Cardiac fibroblast (primary cell): ENCODE measurements at regions not wholly inside any gene's neighbourhood (a gene's known extent, or its start where the extent isn't known, plus 50 kb on each side); places are given as distances from the start of the nearest gene placed in this dataset.

Experiments
- DNase-seq, 2 donors: peaks; one replicate each; pipeline versions ENCODE4 v3.0.0 to v3.0.0-alpha.2; 2010; ENCODE audit warnings: low read depth in 2 of 2
- H3K4me3 ChIP-seq, 2 donors: replicated peaks in 1 of 2; 1 replicate in 1 of 2; 2 replicates in 1 of 2; pipeline ENCODE4 v1.5.1; 2011; ENCODE audit warnings: low read depth in 2 of 2, low read length in 2 of 2, mild to moderate bottlenecking in 2 of 2, moderate library complexity in 1 of 2
- CTCF ChIP-seq: IDR thresholded peaks from one replicate; pipeline ENCODE4 v1.5.1; 2011; ENCODE audit warnings: low read depth, mild to moderate bottlenecking, low read length, inconsistent platforms

DNA sequence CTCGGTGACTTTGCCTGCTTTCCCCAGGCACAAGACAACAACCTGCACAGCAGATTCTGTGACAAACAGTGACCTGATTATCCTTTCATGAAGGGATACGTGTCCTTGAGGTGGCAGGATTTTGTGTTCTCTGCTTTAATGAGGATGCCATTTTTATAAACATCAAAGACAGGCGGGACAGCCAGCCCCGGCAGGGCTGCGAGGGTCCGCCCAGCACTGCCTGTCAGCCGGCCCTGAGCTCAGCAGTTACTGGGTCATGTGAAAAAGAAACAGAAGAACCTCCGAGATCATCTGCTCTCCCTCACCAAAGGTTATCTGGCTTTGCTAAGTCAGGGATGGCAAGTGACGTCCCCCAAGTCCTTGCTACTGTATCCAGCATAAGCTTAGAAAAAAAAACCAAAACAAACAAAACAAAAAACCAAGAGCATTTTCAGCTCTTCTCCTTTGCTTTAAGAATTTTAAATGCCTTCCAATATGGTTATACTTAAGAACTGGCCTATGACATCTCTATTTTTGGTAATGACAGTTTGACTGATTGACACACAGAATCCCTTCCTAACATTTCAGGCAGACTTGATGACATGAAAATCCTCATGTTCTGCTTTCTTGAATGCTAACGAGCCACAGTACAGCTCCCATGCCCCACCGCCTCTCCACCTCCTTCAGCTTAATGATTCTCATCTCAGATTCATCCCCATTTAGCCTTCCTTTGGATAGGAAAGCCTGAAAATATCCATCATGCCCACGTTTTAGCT lies 666.6 kb upstream of the ARGLU1 start:
- DNase-seq, result no peak
- no peak overlapping the region for H3K4me3 ChIP-seq
- no peak for TF ChIP-seq CTCF

DNA sequence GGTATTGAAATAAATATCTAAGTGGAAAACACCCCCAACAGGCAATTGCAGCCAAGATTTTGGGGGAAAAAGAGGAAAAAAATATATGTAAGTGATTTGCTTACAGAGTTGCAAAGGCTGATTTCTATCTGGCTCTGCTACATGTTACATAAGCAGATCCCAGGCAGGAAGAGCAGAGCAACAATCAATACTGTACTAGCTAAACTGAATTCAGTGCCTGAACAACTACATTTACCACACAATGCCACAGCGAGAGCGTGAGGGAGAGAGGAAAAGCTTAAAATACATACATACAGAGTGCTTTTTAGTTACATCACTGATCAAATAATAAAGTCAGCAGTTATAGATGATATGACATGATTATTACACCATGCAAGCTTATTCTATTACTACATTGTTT lies 665.6 kb upstream of the ARGLU1 start:
- no peak for TF ChIP-seq CTCF
- DNase-seq, result no peak

DNA sequence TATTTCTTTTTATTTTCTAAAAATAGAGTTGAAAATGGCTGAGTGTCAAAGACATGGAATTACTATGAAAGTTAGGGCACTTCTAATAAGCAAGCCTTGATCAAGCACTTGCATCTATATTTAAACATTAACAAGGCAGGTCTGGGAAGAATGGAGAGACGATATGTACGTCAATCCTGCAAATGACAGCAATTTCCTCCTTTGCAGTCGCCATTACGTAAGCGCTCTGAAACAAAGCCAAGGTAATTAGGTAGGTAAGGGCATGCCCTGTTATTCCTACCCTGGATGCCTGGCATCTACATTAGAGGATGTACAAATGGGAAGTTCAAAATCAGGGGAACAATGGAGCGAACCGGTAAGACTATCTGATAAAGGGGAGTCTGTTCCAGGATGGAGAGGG lies 664.0 kb upstream of the ARGLU1 start:
- no peak overlapping the region for H3K4me3 ChIP-seq
- TF ChIP-seq CTCF, result no peak
- no peak for DNase-seq

More for the DNA sequence above, 665.6 kb upstream of the ARGLU1 start:
- H3K4me3 ChIP-seq, result no peak overlapping the region

DNA sequence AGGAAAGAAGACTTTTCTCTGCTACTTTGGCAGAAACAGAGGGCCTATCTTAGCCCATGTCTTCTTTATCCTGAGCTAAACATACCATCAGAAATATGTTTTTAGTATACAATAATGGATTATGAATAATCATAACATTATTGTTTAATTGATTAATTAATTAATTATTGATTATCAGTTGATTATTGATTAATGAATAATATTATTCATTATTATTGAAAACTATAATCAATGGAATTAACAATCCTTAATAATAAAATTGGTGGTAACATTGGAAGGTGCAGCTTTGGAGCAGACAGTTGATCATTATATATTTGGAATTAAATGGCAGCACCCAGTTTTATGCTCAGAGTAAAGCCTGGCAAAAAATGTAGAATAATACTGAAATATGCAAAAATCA lies 655.9 kb upstream of the ARGLU1 start:
- no peak for TF ChIP-seq CTCF
- H3K4me3 ChIP-seq, result no peak overlapping the region
- DNase-seq, result no peak

DNA sequence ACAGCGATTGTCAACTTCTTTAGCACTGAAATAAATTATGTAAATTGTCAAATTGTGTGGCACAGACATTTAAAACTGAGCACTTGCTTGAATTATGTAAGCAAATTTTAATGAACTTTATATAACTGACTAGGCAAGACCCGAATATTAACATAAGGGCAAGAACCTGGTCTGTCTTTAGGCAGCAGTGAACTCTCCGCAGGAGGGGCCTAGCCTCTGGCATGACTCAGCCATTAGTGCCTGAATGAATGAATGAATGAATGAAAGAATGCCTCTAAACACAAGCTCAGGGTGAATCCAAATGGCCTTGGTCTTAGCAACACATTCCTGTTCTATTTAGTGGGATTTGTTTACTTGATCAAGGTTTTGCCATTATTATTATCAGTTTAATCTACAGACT lies 654.7 kb upstream of the ARGLU1 start:
- no peak for TF ChIP-seq CTCF
- no peak overlapping the region for H3K4me3 ChIP-seq

GRCh38 chr13:107220245-107220644 lies 652.3 kb upstream of the ARGLU1 start:
- TF ChIP-seq CTCF, result no peak
- no peak for DNase-seq

More for the DNA sequence above, 654.7 kb upstream of the ARGLU1 start:
- DNase-seq, result no peak

DNA sequence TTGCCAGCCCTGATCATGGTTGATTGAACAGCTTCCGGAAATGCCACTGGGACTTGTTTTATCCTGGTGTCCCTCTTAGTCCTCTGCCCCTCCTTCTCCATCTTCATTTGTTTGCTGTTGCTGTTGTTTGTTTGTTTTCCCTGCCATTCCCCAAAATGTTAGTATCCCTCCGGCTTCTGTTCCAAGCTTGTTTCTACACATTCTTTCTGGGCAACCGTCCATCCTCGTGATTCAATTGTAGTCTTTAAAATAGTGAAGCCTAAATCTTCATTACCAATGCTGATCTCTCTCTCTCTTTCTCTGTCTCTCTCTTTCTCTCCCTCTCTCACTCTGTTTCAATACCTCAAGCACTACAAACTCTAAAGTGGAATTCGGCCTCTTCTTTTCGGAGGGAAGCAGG lies 649.3 kb upstream of the ARGLU1 start:
- no peak for TF ChIP-seq CTCF
- peak in 1 of 2 donors; percentile 18 for DNase-seq
- H3K4me3 ChIP-seq, result no peak overlapping the region

More at GRCh38 chr13:107220245-107220644, 652.3 kb upstream of the ARGLU1 start:
- no peak overlapping the region for H3K4me3 ChIP-seq
